Testis (tissue), 2 donors: ENCODE measurements at regions not wholly inside any gene's neighbourhood (a gene's known extent, or its start where the extent isn't known, plus 50 kb on each side); places are given as distances from the start of the nearest gene placed in this dataset.

ENCODE experiments used
- CTCF ChIP-seq, 3 experiments: fragments of 450-650 bp in 2 of 3; fragments of 200-600 bp in 1 of 3; sonication (generic) in 1 of 3; IDR thresholded peaks; one replicate each; pipeline ENCODE4 v1.5.1; 2016 to 2019; ENCODE audit warnings: antibody characterized with exemption in 3 of 3, mild to moderate bottlenecking in 2 of 3, moderate library complexity in 1 of 3
- POLR2A ChIP-seq: fragments of 450-650 bp; IDR thresholded peaks from one replicate; pipeline ENCODE4 v1.6.1; 2017; ENCODE audit warnings: antibody characterized with exemption, mild to moderate bottlenecking, moderate library complexity

- TF ChIP-seq CTCF (IDR thresholded peaks at IDR 0.05) (no peak), POLR2A (no peak)
These were observed 220.1 kb downstream of the TUSC7 start for GRCh38 chr3:116929505-116930222.
